ENCODE measurements at regions not wholly inside any gene's neighbourhood (a gene's known extent, or its start where the extent isn't known, plus 50 kb on each side); places are given as distances from the start of the nearest gene placed in this dataset.

DNA sequence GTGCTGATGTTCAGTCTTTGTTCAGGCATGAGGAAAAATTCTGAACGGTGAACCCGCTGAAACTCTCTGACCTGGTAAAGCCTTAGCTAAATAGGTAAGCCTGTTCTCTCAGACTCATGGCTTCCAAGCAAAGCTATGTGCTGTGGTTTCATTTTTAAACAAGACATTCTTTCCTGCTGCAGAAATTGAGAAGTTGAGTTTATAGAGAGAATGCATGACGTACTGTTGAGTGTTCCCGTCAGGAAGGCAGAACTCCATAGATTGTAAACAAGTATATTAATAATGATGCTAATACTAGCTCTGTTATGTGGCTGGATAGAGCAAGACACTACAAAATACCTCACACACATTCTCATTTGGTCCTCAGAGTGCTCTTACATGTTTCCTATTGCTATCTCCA is 424.0 kb upstream of the CRIM1 start:
- WGBS (ENCODE audit: insufficient coverage), result 92% methylated on average over 2 of the region's 4 CpGs

DNA sequence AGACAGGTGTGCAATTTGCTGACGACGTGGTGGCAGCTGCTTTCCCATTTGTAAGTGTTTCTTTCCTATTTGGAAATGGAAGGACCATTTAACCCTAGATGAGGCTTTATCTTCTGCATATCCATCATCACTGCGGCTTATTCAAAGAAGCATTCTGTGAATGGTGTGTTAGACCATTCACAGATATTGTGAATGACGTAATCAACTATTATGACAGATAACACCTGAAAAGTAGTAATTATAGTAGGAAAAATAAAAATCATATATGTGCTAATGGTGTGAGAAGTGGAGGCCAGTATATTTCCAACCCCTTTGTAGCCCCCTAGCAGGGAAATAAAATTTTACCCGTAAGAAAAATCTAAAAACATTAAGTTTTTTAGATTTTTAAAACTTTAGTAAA is 424.5 kb upstream of the CRIM1 start:
- H3K4me1 Mint-ChIP-seq, result no peaks in the 10 kb centered on the region
- no peak for DNase-seq
- Histone ChIP-seq H2AFZ (ENCODE audit: insufficient read depth, low read depth, low read length, poor library complexity, severe bottlenecking) (no peak overlapping the region), H4K20me1 (ENCODE audit: insufficient read depth, low read length) (no peaks in the 10 kb centered on the region), H3K4me2 (replicated peaks; ENCODE audit: extremely low read depth, low read length, poor library complexity, severe bottlenecking) (no peak overlapping the region), H3K4me1 (ENCODE audit: control insufficient read depth in 1 of 2, insufficient read depth in 2 of 2, low read length in 2 of 2) (no peaks in the 10 kb centered on the region), H3K27ac (ENCODE audit: low read depth in 1 of 2, low read length in 2 of 2) (no peak overlapping the region), H3K4me3 (replicated peaks in 1 of 3; ENCODE audit: low read depth in 2 of 3, low read length in 3 of 3) (no peak overlapping the region), H3K36me3 (replicated peaks in 1 of 2; ENCODE audit: control insufficient read depth in 1 of 2, insufficient read depth in 2 of 2, low read length in 2 of 2) (no peaks in the 10 kb centered on the region), H3K27me3 (ENCODE audit: control insufficient read depth in 2 of 2, insufficient read depth in 2 of 2, low read length in 2 of 2) (no peaks in the 10 kb centered on the region), H3K9ac (ENCODE audit: insufficient read depth, low read length, poor library complexity, severe bottlenecking) (no peak overlapping the region), H3K9me3 (replicated peaks in 1 of 2; ENCODE audit: control insufficient read depth in 1 of 2, insufficient read depth in 1 of 2, low read length in 2 of 2) (no peaks in the 10 kb centered on the region), H3K79me2 (ENCODE audit: insufficient read depth, low read length) (no peaks in the 10 kb centered on the region)
- H3K4me3 Mint-ChIP-seq, result no peak overlapping the region
- peaks cover 0 to 5% (median 3%) of the 10 kb centered on the region in 7 donors for H3K9me3 Mint-ChIP-seq
- peaks cover 0 to 2% (median 1%) of the 10 kb centered on the region in 3 donors for H3K27me3 Mint-ChIP-seq (ENCODE audit: low read depth in 3 of 3)
- no peaks in the 10 kb centered on the region for H3K36me3 Mint-ChIP-seq
- TF ChIP-seq, protein P1, sequence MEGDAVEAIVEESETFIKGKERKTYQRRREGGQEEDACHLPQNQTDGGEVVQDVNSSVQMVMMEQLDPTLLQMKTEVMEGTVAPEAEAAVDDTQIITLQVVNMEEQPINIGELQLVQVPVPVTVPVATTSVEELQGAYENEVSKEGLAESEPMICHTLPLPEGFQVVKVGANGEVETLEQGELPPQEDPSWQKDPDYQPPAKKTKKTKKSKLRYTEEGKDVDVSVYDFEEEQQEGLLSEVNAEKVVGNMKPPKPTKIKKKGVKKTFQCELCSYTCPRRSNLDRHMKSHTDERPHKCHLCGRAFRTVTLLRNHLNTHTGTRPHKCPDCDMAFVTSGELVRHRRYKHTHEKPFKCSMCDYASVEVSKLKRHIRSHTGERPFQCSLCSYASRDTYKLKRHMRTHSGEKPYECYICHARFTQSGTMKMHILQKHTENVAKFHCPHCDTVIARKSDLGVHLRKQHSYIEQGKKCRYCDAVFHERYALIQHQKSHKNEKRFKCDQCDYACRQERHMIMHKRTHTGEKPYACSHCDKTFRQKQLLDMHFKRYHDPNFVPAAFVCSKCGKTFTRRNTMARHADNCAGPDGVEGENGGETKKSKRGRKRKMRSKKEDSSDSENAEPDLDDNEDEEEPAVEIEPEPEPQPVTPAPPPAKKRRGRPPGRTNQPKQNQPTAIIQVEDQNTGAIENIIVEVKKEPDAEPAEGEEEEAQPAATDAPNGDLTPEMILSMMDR (IDR thresholded peaks at IDR 0.05), result no peak
- intact Hi-C loops (cut with micrococcal nuclease), result no loop called here
- no CpG with 5 or more reads among the region's 5 CpGs for WGBS (ENCODE audit: insufficient coverage)
- H3K27ac Mint-ChIP-seq, result no peak overlapping the region

More for the DNA sequence above, 424.0 kb upstream of the CRIM1 start:
- Histone ChIP-seq H4K20me1 (ENCODE audit: insufficient read depth, low read length) (no peaks in the 10 kb centered on the region), H3K4me3 (replicated peaks in 1 of 3; ENCODE audit: low read depth in 2 of 3, low read length in 3 of 3) (no peak overlapping the region), H3K9ac (ENCODE audit: insufficient read depth, low read length, poor library complexity, severe bottlenecking) (no peak overlapping the region), H3K27ac (ENCODE audit: low read depth in 1 of 2, low read length in 2 of 2) (no peak overlapping the region), H3K4me1 (ENCODE audit: control insufficient read depth in 1 of 2, insufficient read depth in 2 of 2, low read length in 2 of 2) (no peaks in the 10 kb centered on the region), H3K79me2 (ENCODE audit: insufficient read depth, low read length) (no peaks in the 10 kb centered on the region), H3K9me3 (replicated peaks in 1 of 2; ENCODE audit: control insufficient read depth in 1 of 2, insufficient read depth in 1 of 2, low read length in 2 of 2) (no peaks in the 10 kb centered on the region), H2AFZ (ENCODE audit: insufficient read depth, low read depth, low read length, poor library complexity, severe bottlenecking) (no peak overlapping the region), H3K36me3 (replicated peaks in 1 of 2; ENCODE audit: control insufficient read depth in 1 of 2, insufficient read depth in 2 of 2, low read length in 2 of 2) (no peaks in the 10 kb centered on the region), H3K4me2 (replicated peaks; ENCODE audit: extremely low read depth, low read length, poor library complexity, severe bottlenecking) (no peak overlapping the region), H3K27me3 (ENCODE audit: control insufficient read depth in 2 of 2, insufficient read depth in 2 of 2, low read length in 2 of 2) (no peaks in the 10 kb centered on the region)
- Mint-ChIP-seq H3K27me3 (ENCODE audit: low read depth in 3 of 3) (peaks cover 0 to 2% (median 1%) of the 10 kb centered on the region in 3 donors), H3K4me1 (no peaks in the 10 kb centered on the region), H3K9me3 (peaks cover 0 to 5% (median 3%) of the 10 kb centered on the region in 7 donors), H3K36me3 (no peaks in the 10 kb centered on the region), H3K4me3 (no peak overlapping the region), H3K27ac (no peak overlapping the region)
- intact Hi-C loops (cut with micrococcal nuclease), result no loop called here
- TF ChIP-seq, protein P1 (IDR thresholded peaks at IDR 0.05), result no peak
- DNase-seq, result no peak

All from CD14-positive monocyte (primary cell).